ENCODE measurements at regions not wholly inside any gene's neighbourhood (a gene's known extent, or its start where the extent isn't known, plus 50 kb on each side); places are given as distances from the start of the nearest gene placed in this dataset.
"Not testable (repeated sequence)": the region's sequence is repeated elsewhere in the genome, so short reads cannot be mapped to it uniquely, and the experiment has no call there.

- TF ChIP-seq, protein P1, sequence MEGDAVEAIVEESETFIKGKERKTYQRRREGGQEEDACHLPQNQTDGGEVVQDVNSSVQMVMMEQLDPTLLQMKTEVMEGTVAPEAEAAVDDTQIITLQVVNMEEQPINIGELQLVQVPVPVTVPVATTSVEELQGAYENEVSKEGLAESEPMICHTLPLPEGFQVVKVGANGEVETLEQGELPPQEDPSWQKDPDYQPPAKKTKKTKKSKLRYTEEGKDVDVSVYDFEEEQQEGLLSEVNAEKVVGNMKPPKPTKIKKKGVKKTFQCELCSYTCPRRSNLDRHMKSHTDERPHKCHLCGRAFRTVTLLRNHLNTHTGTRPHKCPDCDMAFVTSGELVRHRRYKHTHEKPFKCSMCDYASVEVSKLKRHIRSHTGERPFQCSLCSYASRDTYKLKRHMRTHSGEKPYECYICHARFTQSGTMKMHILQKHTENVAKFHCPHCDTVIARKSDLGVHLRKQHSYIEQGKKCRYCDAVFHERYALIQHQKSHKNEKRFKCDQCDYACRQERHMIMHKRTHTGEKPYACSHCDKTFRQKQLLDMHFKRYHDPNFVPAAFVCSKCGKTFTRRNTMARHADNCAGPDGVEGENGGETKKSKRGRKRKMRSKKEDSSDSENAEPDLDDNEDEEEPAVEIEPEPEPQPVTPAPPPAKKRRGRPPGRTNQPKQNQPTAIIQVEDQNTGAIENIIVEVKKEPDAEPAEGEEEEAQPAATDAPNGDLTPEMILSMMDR (IDR thresholded peaks at IDR 0.05): not testable (repeated sequence)
- not testable (repeated sequence) for TF ChIP-seq EP300, POLR2A (IDR thresholded peaks at IDR 0.05)
Observed at GRCh38 chr1:83246780-83247179, 752.2 kb downstream of the TTLL7 start.
